PC-9 (cell line): ENCODE measurements at regions not wholly inside any gene's neighbourhood (a gene's known extent, or its start where the extent isn't known, plus 50 kb on each side); places are given as distances from the start of the nearest gene placed in this dataset.

Experiments used
- CTCF ChIP-seq: fragments of 200-600 bp; sonication (generic); conservative IDR thresholded peaks from 2 replicates; pipeline ENCODE4 v1.6.1; 2017; ENCODE audit warnings: mixed run types, antibody characterized with exemption, mild to moderate bottlenecking, moderate library complexity
- EZH2 ChIP-seq: fragments of 200-600 bp; sonication (generic); IDR thresholded peaks from 2 replicates; pipeline ENCODE4 v1.8.0; 2017; ENCODE audit warnings: antibody characterized with exemption, low read depth

GRCh38 chr17:72430611-72431432 is 310.0 kb downstream of the SOX9 start:
- peak; percentile 46 for TF ChIP-seq CTCF
- TF ChIP-seq EZH2 = no peak
